H9 (cell line): ENCODE measurements at regions not wholly inside any gene's neighbourhood (a gene's known extent, or its start where the extent isn't known, plus 50 kb on each side); places are given as distances from the start of the nearest gene placed in this dataset.

Experiments
- DNase-seq: peaks from one replicate; pipeline ENCODE4 v3.0.0-alpha.2; 2017
- H2AFZ ChIP-seq: one replicate; pipeline ENCODE4 v1.6.1; 2013; ENCODE audit warnings: mild to moderate bottlenecking, low read length, control low read depth, moderate library complexity
- H2AK5ac ChIP-seq: 2 replicates; pipeline ENCODE4 v1.6.1; 2013; ENCODE audit warnings: low read length, control low read depth, mixed read lengths; ENCODE audit not compliant: insufficient read length
- H2BK120ac ChIP-seq: one replicate; pipeline ENCODE4 v1.6.1; 2013; ENCODE audit warnings: low read depth, mild to moderate bottlenecking, low read length, control low read depth, inconsistent platforms; ENCODE audit not compliant: poor library complexity, severe bottlenecking
- H2BK12ac ChIP-seq: 2 replicates; pipeline ENCODE4 v1.6.1; 2013; ENCODE audit warnings: low read length, control low read depth, mixed read lengths, low read depth; ENCODE audit not compliant: insufficient read length
- H2BK15ac ChIP-seq: 2 replicates; pipeline ENCODE4 v1.6.1; 2013; ENCODE audit warnings: low read depth, low read length, control low read depth
- H2BK20ac ChIP-seq: one replicate; pipeline ENCODE4 v1.6.1; 2013; ENCODE audit warnings: low read depth, mild to moderate bottlenecking, low read length, control low read depth, inconsistent platforms; ENCODE audit not compliant: poor library complexity, severe bottlenecking
- H2BK5ac ChIP-seq: 2 replicates; pipeline ENCODE4 v1.6.1; 2013; ENCODE audit warnings: low read length, control low read depth, mixed read lengths; ENCODE audit not compliant: insufficient read length
- H3K14ac ChIP-seq: 2 replicates; pipeline ENCODE4 v1.6.1; 2013; ENCODE audit warnings: low read length, control low read depth; ENCODE audit not compliant: insufficient read depth
- H3K18ac ChIP-seq: 2 replicates; pipeline ENCODE4 v1.6.1; 2013; ENCODE audit warnings: low read depth, mild to moderate bottlenecking, mixed read lengths, low read length, control low read depth; ENCODE audit not compliant: insufficient read length
- H3K23ac ChIP-seq: 2 replicates; pipeline ENCODE4 v1.6.1; 2013; ENCODE audit warnings: low read length, control low read depth, mixed read lengths, low read depth; ENCODE audit not compliant: insufficient read length
- H3K23me2 ChIP-seq: 2 replicates; pipeline ENCODE4 v1.6.1; 2013; ENCODE audit warnings: low read depth, mild to moderate bottlenecking, mixed read lengths, low read length, control low read depth; ENCODE audit not compliant: insufficient read length, poor library complexity, severe bottlenecking
- H3K27ac ChIP-seq: 2 replicates; pipeline ENCODE4 v1.5.1; 2013; ENCODE audit warnings: low read length, control low read depth, mixed read lengths, low read depth; ENCODE audit not compliant: insufficient read length
- H3K27me3 ChIP-seq: 2 replicates; pipeline ENCODE4 v1.6.1; 2013; ENCODE audit warnings: low read length, control low read depth, inconsistent platforms; ENCODE audit not compliant: insufficient read depth
- H3K4ac ChIP-seq: 2 replicates; pipeline ENCODE4 v1.6.1; 2013; ENCODE audit warnings: low read depth, mild to moderate bottlenecking, control low read depth, inconsistent platforms, low read length, moderate library complexity
- H3K4me1 ChIP-seq: 2 replicates; pipeline ENCODE4 v1.6.1; 2013; ENCODE audit warnings: low read length, control low read depth, inconsistent platforms; ENCODE audit not compliant: insufficient read depth
- H3K4me2 ChIP-seq: 2 replicates; pipeline ENCODE4 v1.6.1; 2013; ENCODE audit warnings: low read length, control low read depth, mixed read lengths; ENCODE audit not compliant: insufficient read length, insufficient read depth
- H3K56ac ChIP-seq: 2 replicates; pipeline ENCODE4 v1.6.1; 2013; ENCODE audit warnings: low read depth, mild to moderate bottlenecking, mixed read lengths, low read length, control low read depth; ENCODE audit not compliant: insufficient read length
- H3K79me1 ChIP-seq: 2 replicates; pipeline ENCODE4 v1.6.1; 2013; ENCODE audit warnings: low read depth, mild to moderate bottlenecking, moderate library complexity, low read length, control low read depth, inconsistent platforms; ENCODE audit not compliant: insufficient read depth, poor library complexity, severe bottlenecking
- H3K79me2 ChIP-seq: 2 replicates; pipeline ENCODE4 v1.6.1; 2013; ENCODE audit warnings: low read length, control low read depth, inconsistent platforms; ENCODE audit not compliant: insufficient read depth
- H3K9ac ChIP-seq: 2 replicates; pipeline ENCODE4 v1.6.1; 2013; ENCODE audit warnings: low read length, control low read depth, mixed read lengths; ENCODE audit not compliant: insufficient read length; ENCODE audit errors: extremely low read depth
- H3K9me3 ChIP-seq: one replicate; pipeline ENCODE4 v1.6.1; 2013; ENCODE audit warnings: low read depth, low read length, inconsistent platforms; ENCODE audit not compliant: control insufficient read depth
- H3T11ph ChIP-seq: one replicate; pipeline ENCODE4 v1.6.1; 2013; ENCODE audit warnings: mild to moderate bottlenecking, low read length, control low read depth, inconsistent platforms
- H4K20me1 ChIP-seq: one replicate; pipeline ENCODE4 v1.6.1; 2013; ENCODE audit not compliant: control insufficient read depth, insufficient read length, insufficient read depth
- H4K5ac ChIP-seq: 2 replicates; pipeline ENCODE4 v1.6.1; 2013; ENCODE audit warnings: low read depth, mild to moderate bottlenecking, mixed read lengths, low read length, control low read depth; ENCODE audit not compliant: insufficient read length
- H4K8ac ChIP-seq: replicated peaks from 2 replicates; pipeline ENCODE4 v1.6.1; 2013; ENCODE audit warnings: low read length, control low read depth, mixed read lengths, low read depth; ENCODE audit not compliant: insufficient read length
- H4K91ac ChIP-seq: 2 replicates; pipeline ENCODE4 v1.6.1; 2013; ENCODE audit warnings: low read depth, mild to moderate bottlenecking, moderate library complexity, mixed read lengths, low read length, control low read depth; ENCODE audit not compliant: insufficient read length
- H3K27ac Mint-ChIP-seq, 3 experiments: 2 replicates in 2 of 3; 3 replicates in 1 of 3; pipeline ENCODE4 v1.8.0; 2020 to 2021; ENCODE audit warnings: mixed read lengths in 3 of 3, mild to moderate bottlenecking in 1 of 3, moderate library complexity in 1 of 3
- H3K27me3 Mint-ChIP-seq: 2 replicates; pipeline ENCODE4 v1.8.0; 2021; ENCODE audit warnings: low read depth, mild to moderate bottlenecking, moderate library complexity, mixed read lengths
- H3K36me3 Mint-ChIP-seq, 3 experiments: 2 replicates in 2 of 3; 3 replicates in 1 of 3; pipeline ENCODE4 v1.8.0; 2020 to 2021; ENCODE audit warnings: low read depth in 3 of 3, mixed read lengths in 3 of 3; ENCODE audit not compliant: insufficient read depth in 1 of 3
- H3K4me1 Mint-ChIP-seq, 2 experiments: 2 replicates each; pipeline ENCODE4 v1.8.0; 2020; ENCODE audit warnings: mixed read lengths in 2 of 2
- H3K4me3 Mint-ChIP-seq, 2 experiments: 2 replicates in 1 of 2; 3 replicates in 1 of 2; pipeline ENCODE4 v1.8.0; 2020 to 2021; ENCODE audit warnings: mild to moderate bottlenecking in 2 of 2, mixed read lengths in 2 of 2, moderate library complexity in 1 of 2
- H3K9me3 Mint-ChIP-seq, 2 experiments: 2 replicates in 1 of 2; 3 replicates in 1 of 2; pipeline ENCODE4 v1.8.0; 2020; ENCODE audit warnings: mild to moderate bottlenecking in 2 of 2, mixed read lengths in 2 of 2, moderate library complexity in 1 of 2
- WGBS: extraction: QIAGEN DNeasy Blood & Tissue Kit; methylation state at CpG from one replicate; pipeline ENCODE4 v1.1.7; 2013; ENCODE audit warnings: missing lambda C conversion rate, low lambda C conversion rate, mixed read lengths; ENCODE audit not compliant: insufficient read length; ENCODE audit errors: extremely low coverage; 5-methylcytosine and 5-hydroxymethylcytosine counted together
- TF ChIP-seq, protein P1 (sequence below): fragments of 200-600 bp; sonication (generic); conservative IDR thresholded peaks from 3 replicates; pipeline ENCODE4 v1.8.0; 2021; ENCODE audit warnings: antibody characterized with exemption, mild to moderate bottlenecking

DNA sequence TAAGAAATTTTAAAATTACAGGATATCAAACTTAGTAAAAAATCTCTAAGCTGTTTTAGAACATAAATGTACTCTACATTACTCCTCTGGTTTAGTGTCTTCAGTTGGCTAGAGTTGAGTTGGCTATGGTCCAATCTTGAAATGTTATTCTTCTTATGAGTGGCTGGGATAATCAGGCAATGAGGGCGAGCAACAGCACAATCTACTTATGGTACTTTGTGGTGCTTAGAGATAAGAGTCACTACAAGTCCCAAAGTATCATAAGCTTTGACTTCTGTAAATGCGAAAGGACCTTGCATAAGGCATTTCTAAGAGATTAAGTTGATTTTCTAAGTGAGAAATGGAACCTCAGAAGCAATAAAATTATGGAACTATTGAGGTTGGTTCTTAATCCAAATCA is 361.7 kb downstream of the GPD2 start:
- H3K27me3 ChIP-seq, result no peaks in the 10 kb centered on the region
- TF ChIP-seq, protein P1, sequence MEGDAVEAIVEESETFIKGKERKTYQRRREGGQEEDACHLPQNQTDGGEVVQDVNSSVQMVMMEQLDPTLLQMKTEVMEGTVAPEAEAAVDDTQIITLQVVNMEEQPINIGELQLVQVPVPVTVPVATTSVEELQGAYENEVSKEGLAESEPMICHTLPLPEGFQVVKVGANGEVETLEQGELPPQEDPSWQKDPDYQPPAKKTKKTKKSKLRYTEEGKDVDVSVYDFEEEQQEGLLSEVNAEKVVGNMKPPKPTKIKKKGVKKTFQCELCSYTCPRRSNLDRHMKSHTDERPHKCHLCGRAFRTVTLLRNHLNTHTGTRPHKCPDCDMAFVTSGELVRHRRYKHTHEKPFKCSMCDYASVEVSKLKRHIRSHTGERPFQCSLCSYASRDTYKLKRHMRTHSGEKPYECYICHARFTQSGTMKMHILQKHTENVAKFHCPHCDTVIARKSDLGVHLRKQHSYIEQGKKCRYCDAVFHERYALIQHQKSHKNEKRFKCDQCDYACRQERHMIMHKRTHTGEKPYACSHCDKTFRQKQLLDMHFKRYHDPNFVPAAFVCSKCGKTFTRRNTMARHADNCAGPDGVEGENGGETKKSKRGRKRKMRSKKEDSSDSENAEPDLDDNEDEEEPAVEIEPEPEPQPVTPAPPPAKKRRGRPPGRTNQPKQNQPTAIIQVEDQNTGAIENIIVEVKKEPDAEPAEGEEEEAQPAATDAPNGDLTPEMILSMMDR, result no peak
- WGBS, result no CpG with 5 or more reads among the region's 2 CpGs

More for the DNA sequence above, 361.7 kb downstream of the GPD2 start:
- no peak overlapping the region for H2BK5ac ChIP-seq
- Mint-ChIP-seq H3K4me3 (no peak overlapping the region), H3K36me3 (no peaks in the 10 kb centered on the region), H3K27ac (no peak overlapping the region), H3K9me3 (no peaks in the 10 kb centered on the region), H3K27me3 (no peaks in the 10 kb centered on the region), H3K4me1 (peaks cover 32 to 40% of the 10 kb centered on the region in 2 experiments)
- H3K23me2 ChIP-seq, result no peaks in the 10 kb centered on the region
- no peaks in the 10 kb centered on the region for H3K9me3 ChIP-seq
- no peak overlapping the region for H2AFZ ChIP-seq
- H3K4ac ChIP-seq, result no peak overlapping the region
- no peak overlapping the region for H3K23ac ChIP-seq
- H3K79me2 ChIP-seq, result no peaks in the 10 kb centered on the region
- H2BK15ac ChIP-seq, result no peak overlapping the region
- H2AK5ac ChIP-seq, result no peak overlapping the region
- H3T11ph ChIP-seq, result no peak overlapping the region
- no peak overlapping the region for H3K56ac ChIP-seq
- DNase-seq, result no peak
- no peak overlapping the region for H3K14ac ChIP-seq
- no peak overlapping the region for H2BK20ac ChIP-seq
- no peak overlapping the region for H2BK120ac ChIP-seq
- no peak overlapping the region for H4K91ac ChIP-seq
- no peak overlapping the region for H4K8ac ChIP-seq
- no peaks in the 10 kb centered on the region for H3K79me1 ChIP-seq
- no peak overlapping the region for H3K4me2 ChIP-seq
- H4K20me1 ChIP-seq, result no peaks in the 10 kb centered on the region
- no peak overlapping the region for H3K27ac ChIP-seq
- no peak overlapping the region for H4K5ac ChIP-seq
- H3K18ac ChIP-seq, result no peak overlapping the region
- no peaks in the 10 kb centered on the region; the same call in 1 of the 2 replicates for H3K4me1 ChIP-seq
- no peak overlapping the region for H3K9ac ChIP-seq
- no peak overlapping the region for H2BK12ac ChIP-seq
